ENCODE measurements at regions not wholly inside any gene's neighbourhood (a gene's known extent, or its start where the extent isn't known, plus 50 kb on each side); places are given as distances from the start of the nearest gene placed in this dataset.
A peak's percentile ranks its signal among the peaks of the same experiment; 100 is the strongest.

- H3K4me1 Mint-ChIP-seq, result no peaks in the 10 kb centered on the region
- Histone ChIP-seq H3K4me1 (no peaks in the 10 kb centered on the region), H3K36me3 (no peaks in the 10 kb centered on the region), H3K27ac (no peak overlapping the region), H3K27me3 (no peaks in the 10 kb centered on the region), H4K20me1 (ENCODE audit: low read depth) (no peaks in the 10 kb centered on the region), H2AFZ (replicated peaks) (no peak overlapping the region), H3F3A (ENCODE audit: low read depth) (no peaks in the 10 kb centered on the region), H3K9ac (no peak overlapping the region), H3K79me2 (ENCODE audit: low read depth) (no peaks in the 10 kb centered on the region), H3K4me2 (no peak overlapping the region), H3K4me3 (no peak overlapping the region), H3K9me3 (ENCODE audit: low read depth) (no peaks in the 10 kb centered on the region)
- TF ChIP-seq EZH2phosphoT487 (IDR thresholded peaks at IDR 0.05), result no peak
- TF ChIP-seq EZH2 (IDR thresholded peaks at IDR 0.05), result no peak
- TF ChIP-seq CTCF (IDR thresholded peaks at IDR 0.05), result no peak
- H3K27ac Mint-ChIP-seq, result no peak overlapping the region
- H3K27me3 Mint-ChIP-seq (ENCODE audit: insufficient read depth, low read depth), result no peaks in the 10 kb centered on the region
- H3K36me3 Mint-ChIP-seq, result no peaks in the 10 kb centered on the region
- no peaks in the 10 kb centered on the region for H3K9me3 Mint-ChIP-seq
- no peak for DNase-seq (ENCODE audit: low spot score)
- no peak overlapping the region for H3K4me3 Mint-ChIP-seq
Observed at GRCh38 chr5:117457656-117458055, 883.0 kb upstream of the SEMA6A start.

GRCh38 chr5:117456866-117457470 is 882.3 kb upstream of the SEMA6A start:
- Histone ChIP-seq H2AFZ (replicated peaks) (no peak overlapping the region), H3K27ac (no peak overlapping the region), H4K20me1 (ENCODE audit: low read depth) (no peaks in the 10 kb centered on the region), H3K36me3 (no peaks in the 10 kb centered on the region), H3F3A (ENCODE audit: low read depth) (no peaks in the 10 kb centered on the region), H3K4me3 (no peak overlapping the region), H3K27me3 (no peaks in the 10 kb centered on the region), H3K79me2 (ENCODE audit: low read depth) (no peaks in the 10 kb centered on the region), H3K9ac (no peak overlapping the region), H3K9me3 (ENCODE audit: low read depth) (no peaks in the 10 kb centered on the region), H3K4me1 (no peaks in the 10 kb centered on the region), H3K4me2 (no peak overlapping the region)
- Mint-ChIP-seq H3K36me3 (no peaks in the 10 kb centered on the region), H3K4me1 (no peaks in the 10 kb centered on the region), H3K27me3 (ENCODE audit: insufficient read depth, low read depth) (no peaks in the 10 kb centered on the region), H3K4me3 (no peak overlapping the region), H3K9me3 (no peaks in the 10 kb centered on the region), H3K27ac (peak overlapping the region; percentile 14)
- DNase-seq (ENCODE audit: low spot score), result no peak
- no peak for TF ChIP-seq EZH2 (IDR thresholded peaks at IDR 0.05)
- TF ChIP-seq EZH2phosphoT487 (IDR thresholded peaks at IDR 0.05), result no peak
- TF ChIP-seq CTCF (IDR thresholded peaks at IDR 0.05), result no peak

DNA sequence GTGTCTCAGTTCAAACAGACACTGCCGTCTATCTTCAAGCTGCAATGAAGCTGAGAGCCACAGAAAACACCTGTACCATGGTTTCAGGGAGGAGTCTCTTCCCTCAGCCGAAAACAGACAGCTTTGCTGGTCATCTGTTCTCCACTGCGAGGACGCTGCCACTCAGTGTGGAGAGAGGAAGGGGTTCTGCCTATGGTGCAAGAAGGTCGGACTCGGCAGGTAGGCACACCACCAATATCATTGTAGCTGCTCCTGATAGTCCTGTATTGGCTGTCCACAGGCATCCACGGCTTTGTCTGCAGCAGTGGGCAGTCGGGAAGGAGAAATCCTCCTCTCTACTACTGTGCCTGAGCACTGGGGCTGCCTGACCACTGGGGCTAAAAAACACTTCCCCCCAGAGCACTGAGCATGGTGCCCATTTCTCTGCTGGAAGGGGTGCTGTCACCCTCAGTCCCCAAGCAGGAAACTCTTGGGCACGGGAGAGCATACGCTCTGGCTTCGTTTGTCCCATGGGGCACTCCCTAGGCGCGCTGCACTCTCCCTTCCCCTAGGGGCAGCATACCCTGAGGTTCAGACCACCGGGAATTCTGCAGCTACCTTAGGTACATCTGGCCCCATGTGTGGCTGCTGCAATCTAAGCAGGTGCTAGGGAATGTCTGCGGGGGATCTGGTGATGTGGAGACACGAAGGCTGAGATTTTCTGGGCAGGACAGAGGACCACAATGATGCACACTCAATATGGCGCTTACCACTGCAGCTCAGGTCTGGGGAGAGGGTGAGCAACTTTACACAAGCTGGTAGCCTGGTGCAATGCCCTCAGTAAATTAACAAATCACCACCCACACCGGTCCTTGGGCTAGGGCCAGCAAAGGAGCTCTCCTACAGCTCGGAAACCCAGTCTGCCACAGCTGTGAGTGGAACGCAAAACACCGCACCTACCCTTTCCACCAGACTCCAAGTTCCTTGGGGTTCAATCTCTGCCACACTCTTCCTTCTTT is 880.9 kb upstream of the SEMA6A start:
- Mint-ChIP-seq H3K27ac (no peak overlapping the region), H3K4me3 (no peak overlapping the region), H3K4me1 (no peaks in the 10 kb centered on the region)

More for the DNA sequence above, 880.9 kb upstream of the SEMA6A start:
- DNase-seq (ENCODE audit: low spot score), result peak; percentile 59
- Mint-ChIP-seq H3K36me3 (no peaks in the 10 kb centered on the region), H3K27me3 (ENCODE audit: insufficient read depth, low read depth) (no peaks in the 10 kb centered on the region), H3K9me3 (no peaks in the 10 kb centered on the region)
- Histone ChIP-seq H2AFZ (replicated peaks) (peak overlapping the region; percentile 77), H3K9ac (no peak overlapping the region), H3K79me2 (ENCODE audit: low read depth) (no peaks in the 10 kb centered on the region), H3K9me3 (ENCODE audit: low read depth) (no peaks in the 10 kb centered on the region), H3K4me3 (peak overlapping the region; percentile 51), H3F3A (ENCODE audit: low read depth) (no peaks in the 10 kb centered on the region), H3K4me2 (peak overlapping the region; percentile 77), H3K27ac (no peak overlapping the region), H4K20me1 (ENCODE audit: low read depth) (no peaks in the 10 kb centered on the region), H3K4me1 (no peaks in the 10 kb centered on the region), H3K27me3 (no peaks in the 10 kb centered on the region), H3K36me3 (no peaks in the 10 kb centered on the region)
- TF ChIP-seq EZH2phosphoT487 (IDR thresholded peaks at IDR 0.05) (no peak), CTCF (IDR thresholded peaks at IDR 0.05) (peak; percentile 53)

Data from neural progenitor cell (in vitro differentiated cells).